Fibroblast of skin of right quadriceps (primary cell): ENCODE measurements at regions not wholly inside any gene's neighbourhood (a gene's known extent, or its start where the extent isn't known, plus 50 kb on each side); places are given as distances from the start of the nearest gene placed in this dataset.

Experiments used
- DNase-seq: peaks from one replicate; pipeline ENCODE4 v3.0.0-alpha.2; 2013

- DNase-seq = no peak
Measured at GRCh38 chr2:81238462-81238861, 933.9 kb upstream of the LRRTM1 start.

GRCh38 chr2:81235601-81236000 is 931.0 kb upstream of the LRRTM1 start:
- no peak for DNase-seq

GRCh38 chr2:81234711-81235110 is 930.2 kb upstream of the LRRTM1 start:
- DNase-seq = no peak

- DNase-seq = no peak
Measured at GRCh38 chr2:81225756-81226155, 921.2 kb upstream of the LRRTM1 start.

GRCh38 chr2:81213598-81213997 is 909.0 kb upstream of the LRRTM1 start:
- DNase-seq = no peak

GRCh38 chr2:81206216-81206615 is 901.7 kb upstream of the LRRTM1 start:
- no peak for DNase-seq

GRCh38 chr2:81196933-81197628 is 892.5 kb upstream of the LRRTM1 start:
- no peak for DNase-seq

- no peak for DNase-seq
Measured at GRCh38 chr2:81196383-81196851, 891.9 kb upstream of the LRRTM1 start.

GRCh38 chr2:81195774-81196382 is 891.3 kb upstream of the LRRTM1 start:
- DNase-seq = no peak

GRCh38 chr2:81195017-81195773 is 890.6 kb upstream of the LRRTM1 start:
- no peak for DNase-seq

GRCh38 chr2:81194581-81194980 is 890.0 kb upstream of the LRRTM1 start:
- no peak for DNase-seq

GRCh38 chr2:81194176-81194575 is 889.6 kb upstream of the LRRTM1 start:
- DNase-seq = no peak

GRCh38 chr2:81181845-81182244 is 877.3 kb upstream of the LRRTM1 start:
- no peak for DNase-seq

- DNase-seq = no peak
Measured at GRCh38 chr2:81171447-81171846, 866.9 kb upstream of the LRRTM1 start.

GRCh38 chr2:81163583-81163982 is 859.0 kb upstream of the LRRTM1 start:
- no peak for DNase-seq

- DNase-seq = no peak
Measured at GRCh38 chr2:81158505-81158904, 854.0 kb upstream of the LRRTM1 start.

GRCh38 chr2:81148323-81148722 is 843.8 kb upstream of the LRRTM1 start:
- no peak for DNase-seq

GRCh38 chr2:81136296-81136695 is 831.7 kb upstream of the LRRTM1 start:
- DNase-seq = no peak

- no peak for DNase-seq
Measured at GRCh38 chr2:81097361-81097760, 792.8 kb upstream of the LRRTM1 start.

- DNase-seq = no peak
Measured at GRCh38 chr2:81093031-81093430, 788.5 kb upstream of the LRRTM1 start.

- DNase-seq = no peak
Measured at GRCh38 chr2:81087646-81088045, 783.1 kb upstream of the LRRTM1 start.

- DNase-seq = no peak
Measured at GRCh38 chr2:81084101-81084500, 779.5 kb upstream of the LRRTM1 start.

GRCh38 chr2:81078631-81079030 is 774.1 kb upstream of the LRRTM1 start:
- DNase-seq = no peak

GRCh38 chr2:81078102-81078501 is 773.5 kb upstream of the LRRTM1 start:
- no peak for DNase-seq
